HG03558 (cell line): ENCODE measurements at regions not wholly inside any gene's neighbourhood (a gene's known extent, or its start where the extent isn't known, plus 50 kb on each side); places are given as distances from the start of the nearest gene placed in this dataset.
"Not testable (repeated sequence)": the region's sequence is repeated elsewhere in the genome, so short reads cannot be mapped to it uniquely, and the experiment has no call there.

Experiments used
- ATAC-seq: cut with Tn5 transposase; IDR thresholded peaks from one replicate; pipeline ENCODE4 v1.9.1; 2021; ENCODE audit warnings: moderate number of reproducible peaks; ENCODE audit not compliant: unreplicated experiment; ENCODE audit errors: extremely low read depth

DNA sequence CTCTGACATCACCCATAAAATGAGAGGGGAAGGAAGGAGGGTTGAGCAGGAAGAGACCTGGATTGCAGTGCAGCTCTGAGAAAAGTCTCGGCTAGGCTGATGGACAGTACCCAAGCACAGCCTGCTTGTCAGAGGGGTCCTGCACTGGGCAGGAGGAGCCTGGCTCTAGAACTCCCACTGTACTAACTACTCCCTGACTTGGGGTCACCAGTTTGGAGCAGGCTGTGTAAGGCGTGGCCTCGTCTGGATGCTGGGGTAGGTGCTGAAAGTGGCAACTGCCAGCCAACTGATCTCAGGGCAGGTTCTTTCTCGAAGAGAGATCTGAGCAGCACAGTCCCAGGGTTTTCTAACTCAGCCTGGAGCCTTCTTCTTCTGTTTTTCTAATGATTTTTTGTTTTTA is 176.3 kb downstream of the ATP23 start:
- no peak for ATAC-seq

DNA sequence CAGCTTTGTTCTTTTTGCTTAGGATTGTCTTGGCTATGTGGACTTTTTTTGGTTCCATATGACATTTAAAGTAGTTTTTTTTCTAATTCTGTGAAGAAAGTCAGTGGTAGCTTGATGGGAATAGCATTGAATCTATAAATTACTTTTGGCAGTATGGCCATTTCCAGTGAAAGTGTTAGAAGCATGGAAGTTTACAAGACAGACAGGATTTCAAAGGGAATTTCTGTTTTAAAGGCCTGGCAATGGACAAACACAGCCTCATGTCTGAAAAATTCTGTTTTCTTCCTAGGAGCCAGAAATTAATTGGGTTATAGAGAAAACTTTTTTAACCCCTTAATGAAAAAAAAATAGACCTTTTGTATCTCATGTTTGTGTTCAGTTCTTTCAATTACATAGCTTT is 184.4 kb downstream of the ATP23 start:
- ATAC-seq = not testable (repeated sequence)

DNA sequence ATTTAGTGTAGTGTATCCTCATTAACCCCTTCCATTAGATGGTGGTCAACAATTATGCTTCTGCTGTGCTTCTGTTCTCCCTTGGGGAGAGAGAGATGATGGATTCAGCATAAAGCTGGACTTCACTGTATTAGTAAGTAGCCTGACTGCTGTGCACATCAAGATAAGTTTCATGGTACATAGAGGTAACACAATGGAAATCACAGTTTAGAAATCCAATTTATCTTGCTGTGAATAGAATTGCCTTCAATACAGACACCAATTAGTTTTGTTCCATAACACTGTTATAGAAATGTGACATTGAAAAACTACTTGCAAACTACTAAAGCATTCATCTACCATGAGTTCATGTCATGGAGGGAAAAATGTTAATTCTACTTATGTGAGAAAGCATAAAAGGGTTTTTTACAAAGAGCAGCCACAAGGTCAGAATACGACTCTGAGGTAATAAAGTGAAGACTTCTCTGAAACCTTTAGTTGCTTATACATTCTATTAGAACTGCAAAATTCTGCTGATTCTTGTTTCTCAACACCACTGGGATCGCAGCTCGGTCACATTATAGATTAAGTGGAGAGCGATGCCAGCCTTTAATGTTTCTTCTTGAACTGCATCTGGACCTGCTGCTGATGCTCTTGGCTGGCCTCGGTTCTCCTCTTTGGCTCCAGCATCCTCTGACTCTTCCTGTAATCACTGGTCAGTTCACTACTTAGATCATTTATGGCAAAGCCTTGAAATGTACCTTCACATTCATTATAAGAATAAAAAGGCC is 190.8 kb downstream of the ATP23 start:
- ATAC-seq = no peak

DNA sequence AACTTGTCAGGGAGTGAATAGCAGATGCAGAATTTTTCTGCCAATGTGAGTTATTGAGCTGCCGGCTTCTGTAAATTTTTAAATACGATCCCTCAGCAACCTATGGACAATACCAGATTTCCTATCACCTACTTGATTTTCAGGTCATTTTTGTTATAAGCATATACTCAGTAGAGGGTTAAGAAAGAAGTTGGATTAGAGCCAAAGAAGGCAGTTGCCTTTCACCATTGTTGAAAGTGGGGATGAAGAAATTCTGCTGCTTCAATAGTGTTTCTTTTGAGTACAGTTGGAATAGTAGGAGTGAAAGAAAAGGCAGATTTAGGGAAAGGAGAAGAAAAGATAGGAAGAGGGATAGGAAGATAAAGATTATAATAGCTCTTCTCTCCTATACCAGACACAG is 197.1 kb downstream of the ATP23 start:
- no peak for ATAC-seq

DNA sequence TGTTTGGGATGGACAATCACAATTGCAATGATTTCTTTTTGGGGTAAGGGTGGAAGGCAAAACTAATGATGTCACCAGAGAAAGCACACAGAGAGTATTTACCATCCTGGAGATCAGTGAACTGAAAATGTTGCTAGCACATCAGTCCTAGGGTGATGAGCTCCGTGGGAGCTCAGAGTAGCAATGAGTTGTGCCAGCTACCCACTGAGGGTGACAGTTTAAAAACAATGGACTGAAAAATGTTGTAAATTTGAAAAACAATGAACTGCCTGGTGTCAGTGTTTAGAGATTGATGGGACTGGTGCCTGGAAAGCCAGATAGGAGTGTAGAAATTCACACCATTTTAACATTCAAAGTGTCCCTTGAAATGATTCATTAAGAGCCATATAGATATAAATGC is 198.5 kb downstream of the ATP23 start:
- no peak for ATAC-seq

DNA sequence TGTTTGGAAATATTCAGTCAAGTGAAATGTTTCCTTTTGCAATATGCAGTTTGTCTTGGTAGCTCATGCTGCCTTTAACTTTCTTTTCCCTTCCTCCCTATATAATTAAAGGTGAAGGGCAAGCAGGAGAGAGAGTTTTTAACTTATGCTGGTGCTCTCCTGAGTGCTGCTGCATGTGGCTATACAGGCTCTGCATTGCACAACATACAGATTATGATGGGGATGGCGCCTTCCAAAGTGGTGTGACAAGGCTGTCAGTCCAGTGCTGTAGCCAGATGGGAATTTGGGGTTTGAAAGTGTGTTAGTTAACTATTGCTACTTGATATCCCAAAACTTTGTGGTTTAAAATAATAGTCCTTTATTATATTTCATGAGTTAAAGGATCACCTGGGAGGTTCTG is 199.0 kb downstream of the ATP23 start:
- ATAC-seq = no peak

DNA sequence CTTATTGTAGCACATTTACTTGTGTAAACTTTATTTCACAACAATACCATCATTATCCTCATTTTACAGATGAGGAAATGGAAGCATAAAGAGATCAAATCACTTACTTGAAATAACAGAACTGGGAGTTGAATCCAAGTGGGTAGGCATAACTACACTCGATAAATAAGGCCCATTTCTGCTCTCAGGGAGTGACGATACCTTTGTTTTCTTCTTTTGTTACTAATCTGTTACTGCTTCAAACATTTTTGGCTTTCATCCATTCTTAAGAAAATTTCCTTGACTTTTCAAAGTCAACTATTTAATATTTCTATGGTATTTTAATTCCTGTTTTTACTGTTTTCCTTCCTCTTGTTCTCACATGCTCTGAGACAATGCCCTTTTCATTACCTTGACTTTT is 201.6 kb downstream of the ATP23 start:
- no peak for ATAC-seq

DNA sequence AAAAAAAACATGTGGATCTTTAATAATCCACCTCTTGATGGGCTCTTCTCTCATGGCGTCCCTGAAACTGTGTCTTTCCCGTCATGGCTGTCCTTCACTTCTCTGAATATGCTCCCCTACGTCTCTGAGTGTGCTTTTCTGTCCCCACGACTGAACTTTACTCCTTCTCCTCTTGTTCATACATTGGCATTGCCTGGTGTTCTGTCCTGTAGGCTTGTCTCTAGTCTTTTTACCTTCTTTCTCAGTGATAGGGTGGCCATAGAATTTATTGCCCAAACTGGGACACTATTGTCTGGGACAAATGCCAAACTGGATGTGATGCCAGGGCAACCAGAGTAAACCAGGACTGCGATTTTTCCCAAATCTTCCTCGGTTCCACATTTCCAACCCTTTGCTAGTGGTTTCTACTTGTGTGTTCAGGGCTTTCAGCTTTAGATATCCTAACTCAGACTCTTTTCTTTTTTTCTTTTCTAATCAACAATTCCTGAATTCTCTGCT is 202.2 kb downstream of the ATP23 start:
- no peak for ATAC-seq

DNA sequence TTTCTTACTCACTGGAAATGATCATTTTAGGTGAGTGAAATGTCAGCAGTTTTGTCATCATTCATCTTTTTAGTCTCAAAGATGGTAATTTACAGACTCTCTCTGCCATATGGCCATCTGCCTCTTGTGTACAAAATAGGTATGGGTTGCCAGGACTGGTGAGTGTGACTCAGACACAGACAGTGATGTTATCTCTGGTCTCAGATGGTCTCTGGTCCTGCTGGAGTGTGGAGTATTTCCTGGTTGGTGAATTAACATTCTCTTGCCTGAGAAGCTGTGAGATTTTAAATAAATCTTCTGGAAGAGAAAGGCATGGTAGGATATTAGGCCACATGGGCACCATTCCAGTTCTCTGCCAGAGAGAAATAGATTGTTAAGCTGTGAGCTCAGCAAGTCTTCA is 207.0 kb downstream of the ATP23 start:
- ATAC-seq = no peak

DNA sequence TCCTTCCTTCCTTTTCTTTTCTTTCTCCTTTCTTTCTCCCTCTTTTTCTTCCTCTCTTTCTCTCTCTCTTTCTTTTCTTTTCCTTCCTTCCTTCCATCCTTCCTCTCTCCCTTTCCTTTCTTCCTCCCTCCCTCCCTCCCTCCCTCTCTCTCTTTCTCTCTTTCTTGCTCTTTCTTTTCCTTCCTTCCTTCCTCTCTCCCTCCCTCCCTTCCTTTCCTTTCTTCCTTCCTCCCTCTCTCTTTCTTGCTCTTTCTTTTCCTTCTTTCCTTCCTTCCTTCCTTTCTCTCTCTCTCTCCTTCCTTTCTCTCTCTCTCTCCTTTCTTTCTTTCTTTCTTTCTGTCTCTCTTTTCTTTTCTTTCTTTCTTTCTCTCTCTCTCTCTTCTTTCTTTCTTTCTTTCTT is 207.6 kb downstream of the ATP23 start:
- no peak for ATAC-seq

DNA sequence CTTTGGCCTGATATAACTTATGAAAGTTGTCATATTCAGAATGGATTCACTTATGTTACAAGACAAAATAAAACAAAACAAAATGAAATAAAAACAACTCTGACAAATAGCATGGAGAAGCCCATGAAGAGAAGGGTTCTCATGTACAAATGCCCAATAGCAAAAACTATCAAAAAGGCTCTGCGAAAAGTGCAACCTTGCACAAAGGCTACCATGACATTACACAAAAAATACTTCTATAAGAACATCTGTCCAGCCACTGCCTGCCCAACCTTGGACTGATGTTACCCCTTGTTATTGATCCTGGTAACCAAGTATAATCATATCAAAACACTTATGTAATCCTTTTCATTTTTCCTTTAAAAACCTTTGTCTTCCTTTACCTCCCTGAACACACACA is 213.0 kb downstream of the ATP23 start:
- no peak for ATAC-seq

DNA sequence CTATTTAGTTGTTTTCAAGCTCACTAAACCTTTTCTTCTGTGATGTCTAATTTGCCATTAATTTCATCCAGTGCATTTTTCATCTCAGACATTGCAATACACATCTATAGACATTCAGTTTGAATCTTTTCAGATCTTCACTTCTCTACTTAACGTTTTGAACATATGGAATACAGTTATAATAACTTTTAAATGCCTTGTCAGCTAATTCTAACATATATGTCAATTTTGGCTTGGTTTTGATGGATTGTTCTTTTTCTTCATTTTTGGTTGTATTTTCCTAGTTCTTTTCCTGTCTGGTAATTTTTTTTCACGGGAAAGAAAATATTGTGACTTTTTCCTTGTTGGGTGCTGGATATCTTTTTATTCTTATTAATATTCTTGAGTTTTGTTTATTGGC is 215.3 kb downstream of the ATP23 start:
- ATAC-seq = no peak

DNA sequence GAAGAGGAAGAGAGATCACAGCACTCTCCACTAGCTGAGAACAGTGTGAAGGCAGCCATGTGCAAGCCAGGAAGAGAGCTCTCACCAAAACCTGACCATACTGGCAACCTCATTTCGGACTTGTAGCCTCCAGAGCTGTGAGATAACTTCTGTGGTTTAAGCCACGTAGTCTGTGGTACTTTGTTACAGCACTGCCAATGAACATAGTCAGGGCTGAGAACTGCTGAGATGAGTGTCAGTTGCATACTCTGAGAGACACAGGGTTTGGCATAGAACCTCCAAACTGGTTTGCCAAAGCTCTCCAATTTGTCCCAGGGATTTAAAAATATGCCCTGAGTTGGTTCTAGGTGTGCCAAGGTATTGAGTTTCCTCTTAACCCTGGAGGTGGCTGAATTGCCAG is 218.6 kb downstream of the ATP23 start:
- no peak for ATAC-seq

DNA sequence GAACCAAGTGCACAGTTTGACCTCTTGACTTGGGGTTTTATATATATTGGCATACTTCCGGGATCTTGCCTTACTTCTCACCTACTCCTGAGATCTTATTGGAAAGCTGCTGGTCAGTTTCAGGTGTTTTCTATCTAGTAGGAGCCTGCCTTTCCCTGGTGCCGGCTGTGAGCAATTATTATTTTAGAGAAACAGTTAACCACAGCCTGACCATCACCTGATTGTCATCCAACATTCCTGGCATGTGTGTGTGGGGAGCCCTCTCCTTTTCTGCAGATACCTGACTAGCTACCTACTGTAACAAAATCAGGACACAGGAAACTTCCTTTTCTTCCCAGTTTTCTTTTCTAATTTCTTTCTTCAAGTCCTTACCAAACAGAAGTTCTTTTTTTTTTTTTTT is 220.4 kb downstream of the ATP23 start:
- no peak for ATAC-seq

DNA sequence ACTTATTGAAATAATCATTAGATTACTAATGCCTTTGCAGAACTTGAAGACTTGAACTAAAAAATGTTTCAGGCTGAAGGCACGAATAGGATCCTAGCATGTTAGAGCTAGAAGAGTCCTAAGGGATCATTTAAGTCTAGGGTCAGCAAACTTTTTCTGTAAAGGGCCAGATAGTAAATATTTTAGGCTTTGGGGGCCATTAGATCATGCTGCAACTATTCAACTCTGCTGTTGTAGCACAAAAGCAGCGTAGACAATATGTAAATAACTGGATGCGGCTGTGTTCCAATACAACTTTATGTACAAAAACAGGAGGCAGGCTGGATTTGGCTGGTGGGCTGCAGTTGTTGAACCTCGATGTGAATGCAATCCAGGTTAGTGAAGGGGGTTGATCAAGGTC is 221.7 kb downstream of the ATP23 start:
- ATAC-seq = no peak

DNA sequence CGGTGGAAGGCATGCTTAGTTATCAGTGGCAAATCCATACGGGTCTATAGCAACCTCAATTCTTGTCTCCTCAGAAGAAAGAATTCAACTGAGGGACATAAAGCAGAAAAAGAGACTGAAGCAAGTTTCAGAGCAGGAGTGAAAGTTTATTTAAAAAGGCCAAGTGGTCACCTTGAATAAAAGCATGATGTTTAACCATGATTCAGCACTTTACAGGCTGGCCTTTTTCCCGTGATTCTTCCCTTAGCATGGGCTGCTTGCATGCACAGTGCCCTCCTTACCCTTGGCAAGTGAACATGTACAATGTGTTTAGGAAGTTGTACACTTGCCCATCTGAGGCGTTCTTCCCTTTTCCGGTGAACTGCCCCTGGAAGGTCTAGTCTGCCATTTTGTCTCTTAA is 225.3 kb downstream of the ATP23 start:
- no peak for ATAC-seq

DNA sequence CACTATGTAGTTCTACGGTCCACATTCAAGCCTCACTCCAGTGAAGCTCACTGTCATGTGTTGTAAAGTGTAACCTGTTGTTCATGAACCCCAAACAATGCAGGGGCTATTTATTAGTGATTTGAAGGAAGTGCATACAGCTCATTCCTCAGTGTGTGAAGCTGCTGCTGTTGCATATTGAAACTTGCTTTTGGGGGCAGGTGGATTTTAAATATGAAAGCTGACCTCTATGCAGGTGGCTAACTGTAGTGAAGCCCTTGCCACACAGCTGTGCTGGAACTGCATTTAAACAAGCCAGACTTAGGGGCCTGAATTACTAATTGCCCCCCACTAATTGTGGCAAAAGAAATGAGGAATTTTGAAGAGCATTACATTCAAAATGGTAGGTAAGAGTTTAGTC is 226.3 kb downstream of the ATP23 start:
- ATAC-seq = no peak

DNA sequence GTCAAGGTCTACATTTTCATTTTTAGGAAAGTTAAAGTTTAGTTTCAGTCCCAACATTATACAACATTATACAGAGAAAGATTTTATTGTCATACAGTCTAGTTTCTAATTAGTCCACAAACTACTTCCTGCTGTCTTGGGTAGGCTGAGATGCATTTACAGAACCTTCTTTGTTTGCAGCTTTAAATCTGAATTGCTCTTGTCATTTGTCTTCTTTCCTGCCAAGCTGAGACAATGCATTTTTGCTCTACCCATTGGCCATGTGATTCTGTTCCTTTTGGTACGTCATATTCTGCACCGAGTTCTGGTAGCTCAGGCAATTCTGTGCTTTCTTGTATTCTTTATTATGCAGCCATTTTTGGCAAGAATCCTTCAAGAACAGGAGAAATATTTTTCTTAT is 228.5 kb downstream of the ATP23 start:
- ATAC-seq = no peak

DNA sequence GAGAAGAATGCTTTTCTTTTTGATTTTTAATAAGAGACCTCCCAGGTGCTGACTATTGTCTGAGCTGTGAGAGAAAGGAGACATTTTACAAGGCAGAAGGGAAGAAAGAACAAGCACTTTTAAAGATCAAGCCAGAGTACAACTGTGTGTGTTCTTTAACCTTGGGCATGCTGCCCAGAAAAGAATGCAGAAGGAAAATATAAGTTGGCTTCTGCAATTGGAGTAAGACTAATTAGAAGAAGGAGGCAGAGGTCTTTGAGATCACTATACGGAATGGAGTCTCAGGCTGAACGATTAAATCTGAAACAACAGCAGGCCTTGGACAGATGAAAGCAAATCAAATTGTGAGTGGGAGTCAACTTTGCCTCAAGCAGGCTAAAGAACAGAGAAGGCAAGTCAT is 230.5 kb downstream of the ATP23 start:
- no peak for ATAC-seq

DNA sequence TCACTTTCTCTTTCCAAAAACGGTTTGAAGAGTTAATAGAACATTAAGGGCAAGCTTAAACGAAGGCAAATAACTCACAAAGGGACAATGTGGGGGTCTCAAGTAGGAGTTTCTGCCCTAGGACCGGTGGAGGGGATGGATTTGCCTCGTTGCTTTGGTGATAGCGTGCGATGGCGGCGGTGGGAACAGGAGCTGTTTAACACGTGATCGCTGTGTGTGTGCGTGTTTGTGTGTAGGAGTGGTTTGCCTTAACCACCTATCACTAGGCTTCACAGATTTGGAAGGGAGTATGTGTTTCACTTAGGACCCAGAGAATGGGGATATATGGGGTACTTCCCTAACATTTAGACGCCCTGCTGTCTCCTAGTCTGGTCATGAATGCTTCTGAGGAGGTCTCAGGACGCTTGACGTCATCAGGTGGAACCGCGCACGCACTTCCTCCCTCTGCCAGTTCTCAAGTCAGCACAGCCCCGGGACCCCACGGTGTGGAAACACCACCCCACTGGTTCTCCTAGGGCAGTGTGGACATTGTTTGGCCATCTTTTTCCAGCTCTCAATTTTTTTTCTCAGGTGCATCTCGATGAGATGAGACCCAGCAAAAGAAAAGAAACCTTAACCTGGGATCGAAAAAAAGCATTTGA is 231.2 kb downstream of the ATP23 start:
- ATAC-seq = no peak

DNA sequence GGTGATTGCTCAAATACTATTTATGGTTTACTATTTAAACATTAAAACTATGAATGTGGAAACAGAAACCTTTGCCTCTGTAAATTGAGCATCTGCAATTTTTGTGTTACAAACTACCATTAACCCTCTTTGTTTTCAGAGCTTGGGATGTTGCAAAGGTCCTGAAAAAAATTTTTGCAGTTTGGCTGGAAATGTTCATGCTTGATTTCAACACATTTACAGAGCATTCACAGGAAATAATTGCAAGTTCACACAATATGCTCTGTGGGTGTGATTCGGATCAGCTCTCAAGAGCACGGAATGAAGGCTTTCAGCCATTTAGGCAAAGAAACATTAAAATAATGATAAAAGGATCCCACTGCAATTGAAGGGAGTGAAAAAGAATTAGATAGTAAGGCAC is 232.9 kb downstream of the ATP23 start:
- ATAC-seq = no peak

DNA sequence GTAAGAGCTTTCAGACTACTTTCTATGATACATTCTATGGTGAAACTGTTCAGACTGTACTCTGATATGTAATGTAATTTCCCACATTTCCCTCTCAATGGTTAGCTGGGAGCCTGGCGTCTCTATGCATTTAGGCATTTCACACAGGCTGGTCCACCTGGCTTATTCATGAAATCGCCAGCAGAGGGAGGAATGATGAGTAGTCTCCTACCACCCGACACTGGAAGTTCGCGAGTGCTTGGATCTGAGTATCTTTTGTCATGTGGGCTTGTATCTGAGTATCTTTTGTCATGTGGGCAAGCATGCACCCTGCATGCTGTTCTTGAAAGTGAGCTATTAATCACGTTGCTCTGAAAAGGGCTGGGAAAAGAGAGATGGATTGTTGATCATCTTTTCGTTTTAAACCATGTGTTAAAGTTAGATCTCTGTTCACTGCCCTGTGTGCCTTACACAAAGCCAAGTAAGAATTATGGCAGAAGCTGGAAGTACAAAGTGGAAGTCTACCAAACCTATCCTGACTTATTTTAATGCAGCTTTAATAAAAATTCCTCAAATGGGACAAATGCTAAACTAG is 235.0 kb downstream of the ATP23 start:
- no peak for ATAC-seq
